Omental fat pad (tissue), 3 donors: ENCODE measurements at regions not wholly inside any gene's neighbourhood (a gene's known extent, or its start where the extent isn't known, plus 50 kb on each side); places are given as distances from the start of the nearest gene placed in this dataset.

ENCODE experiments used
- ATAC-seq: fragments of 150-250 bp; one replicate; pipeline ENCODE4 v1.9.1; 2016; ENCODE audit warnings: mild to moderate bottlenecking, moderate library complexity; ENCODE audit not compliant: low FRiP score
- DNase-seq: peaks from one replicate; pipeline ENCODE4 v3.0.0-alpha.2; 2019; ENCODE audit warnings: low spot score
- CTCF ChIP-seq, 3 donors: fragments of 450-650 bp; IDR thresholded peaks; one replicate each; pipeline ENCODE4 v1.5.1; 2016 to 2017; ENCODE audit warnings: antibody characterized with exemption in 3 of 3, mild to moderate bottlenecking in 3 of 3, moderate library complexity in 2 of 3

GRCh38 chr3:110262896-110263295 lies 808.7 kb upstream of the NECTIN3 start:
- ATAC-seq, result no peak
- TF ChIP-seq CTCF (IDR thresholded peaks at IDR 0.05), result no peak

GRCh38 chr3:110265302-110265701 lies 806.3 kb upstream of the NECTIN3 start:
- ATAC-seq (no peak), DNase-seq (no peak)
- no peak for TF ChIP-seq CTCF (IDR thresholded peaks at IDR 0.05)

More at GRCh38 chr3:110262896-110263295, 808.7 kb upstream of the NECTIN3 start:
- no peak for DNase-seq

GRCh38 chr3:110267304-110267845 lies 804.2 kb upstream of the NECTIN3 start:
- DNase-seq (no peak), ATAC-seq (no peak)
- TF ChIP-seq CTCF (IDR thresholded peaks at IDR 0.05), result no peak

GRCh38 chr3:110272525-110272924 lies 799.1 kb upstream of the NECTIN3 start:
- no peak for DNase-seq
- ATAC-seq, result no peak
- TF ChIP-seq CTCF (IDR thresholded peaks at IDR 0.05), result no peak

GRCh38 chr3:110291886-110292501 lies 779.6 kb upstream of the NECTIN3 start:
- DNase-seq, result no peak
- ATAC-seq, result no peak
- no peak for TF ChIP-seq CTCF (IDR thresholded peaks at IDR 0.05)

- ATAC-seq (no peak), DNase-seq (no peak)
- TF ChIP-seq CTCF (IDR thresholded peaks at IDR 0.05), result no peak
Observed at GRCh38 chr3:110293660-110294059, 778.0 kb upstream of the NECTIN3 start.

GRCh38 chr3:110296885-110297284 lies 774.7 kb upstream of the NECTIN3 start:
- ATAC-seq (no peak), DNase-seq (no peak)
- TF ChIP-seq CTCF (IDR thresholded peaks at IDR 0.05), result no peak
